SK-N-SH treated with all-trans-retinoic acid at 6 μM for 48 hours (cell line): ENCODE measurements at regions not wholly inside any gene's neighbourhood (a gene's known extent, or its start where the extent isn't known, plus 50 kb on each side); places are given as distances from the start of the nearest gene placed in this dataset.

ENCODE experiments used
- ATAC-seq: fragments of 200-7000 bp; cut with Tn5 transposase; 3 replicates; pipeline ENCODE4 v1.9.1; 2020; ENCODE audit warnings: mild to moderate bottlenecking, moderate library complexity
- ARNTL ChIP-seq: fragments of 450-650 bp; formaldehyde crosslinking; IDR thresholded peaks from 2 replicates; pipeline ENCODE4 v1.5.0; 2020; ENCODE audit warnings: low read depth, mild to moderate bottlenecking, moderate library complexity, borderline replicate concordance
- CREB5 ChIP-seq: fragments of 250-450 bp; sonication (Bioruptor Pico); IDR thresholded peaks from 2 replicates; pipeline ENCODE4 v1.5.1; 2020; ENCODE audit warnings: low read depth, mild to moderate bottlenecking, moderate library complexity
- CSDC2 ChIP-seq: fragments of 250-450 bp; sonication (Bioruptor Pico); IDR thresholded peaks from 2 replicates; pipeline ENCODE4 v1.5.0; 2020; ENCODE audit warnings: mild to moderate bottlenecking, moderate library complexity
- CSRNP3 ChIP-seq: fragments of 250-450 bp; sonication (Bioruptor Pico); IDR thresholded peaks from 2 replicates; pipeline ENCODE4 v1.5.1; 2021; ENCODE audit warnings: mild to moderate bottlenecking, moderate library complexity
- ESRRG ChIP-seq: fragments of 250-450 bp; sonication (Bioruptor Pico); IDR thresholded peaks from 2 replicates; pipeline ENCODE4 v1.6.1; 2021; ENCODE audit warnings: mild to moderate bottlenecking
- GLIS3 ChIP-seq: fragments of 250-450 bp; sonication (Bioruptor Pico); IDR thresholded peaks from 2 replicates; pipeline ENCODE4 v1.5.0; 2020; ENCODE audit warnings: mild to moderate bottlenecking, moderate library complexity
- ISL1 ChIP-seq: fragments of 250-450 bp; sonication (Bioruptor Pico); IDR thresholded peaks from 2 replicates; pipeline ENCODE4 v2.1.2; 2022; ENCODE audit warnings: mild to moderate bottlenecking, moderate library complexity
- PATZ1 ChIP-seq: fragments of 250-450 bp; sonication (Bioruptor Pico); IDR thresholded peaks from 2 replicates; pipeline ENCODE4 v1.8.0; 2020; ENCODE audit warnings: mild to moderate bottlenecking, moderate library complexity, borderline replicate concordance
- POU6F1 ChIP-seq: fragments of 250-450 bp; sonication (Bioruptor Pico); IDR thresholded peaks from 2 replicates; pipeline ENCODE4 v1.8.0; 2021; ENCODE audit warnings: low read depth, mild to moderate bottlenecking, moderate library complexity, borderline replicate concordance
- RARB ChIP-seq: fragments of 250-450 bp; sonication (Bioruptor Pico); IDR thresholded peaks from 2 replicates; pipeline ENCODE4 v1.8.0; 2021; ENCODE audit warnings: mild to moderate bottlenecking, moderate library complexity
- SNAI2 ChIP-seq: fragments of 250-450 bp; sonication (Bioruptor Pico); IDR thresholded peaks from 2 replicates; pipeline ENCODE4 v1.5.0; 2020; ENCODE audit warnings: mild to moderate bottlenecking, moderate library complexity
- TOX ChIP-seq: fragments of 250-450 bp; sonication (Bioruptor Pico); IDR thresholded peaks from 2 replicates; pipeline ENCODE4 v1.8.0; 2021; ENCODE audit warnings: mild to moderate bottlenecking, moderate library complexity, borderline replicate concordance
- TSHZ2 ChIP-seq: fragments of 250-450 bp; sonication (Bioruptor Pico); IDR thresholded peaks from 2 replicates; pipeline ENCODE4 v1.5.0; 2020; ENCODE audit warnings: mild to moderate bottlenecking, moderate library complexity
- ZC3H10 ChIP-seq: fragments of 250-450 bp; sonication (Bioruptor Pico); IDR thresholded peaks from 2 replicates; pipeline ENCODE4 v1.5.1; 2021; ENCODE audit warnings: mild to moderate bottlenecking, moderate library complexity
- ZFP3 ChIP-seq: fragments of 250-450 bp; sonication (Bioruptor Pico); IDR thresholded peaks from 2 replicates; pipeline ENCODE4 v1.5.0; 2020; ENCODE audit warnings: mild to moderate bottlenecking, moderate library complexity
- ZFP30 ChIP-seq: fragments of 450-650 bp; formaldehyde crosslinking; IDR thresholded peaks from 2 replicates; pipeline ENCODE4 v1.5.0; 2022; ENCODE audit warnings: mild to moderate bottlenecking, moderate library complexity
- ZNF565 ChIP-seq: fragments of 450-650 bp; formaldehyde crosslinking; conservative IDR thresholded peaks from 2 replicates; pipeline ENCODE4 v1.5.0; 2020; ENCODE audit warnings: low read depth, mild to moderate bottlenecking, moderate library complexity
- ZNF70 ChIP-seq: fragments of 450-650 bp; formaldehyde crosslinking; IDR thresholded peaks from 2 replicates; pipeline ENCODE4 v1.5.0; 2020; ENCODE audit warnings: mild to moderate bottlenecking, moderate library complexity
- ZNF8 ChIP-seq: fragments of 450-650 bp; formaldehyde crosslinking; IDR thresholded peaks from 2 replicates; pipeline ENCODE4 v1.5.0; 2020; ENCODE audit warnings: mild to moderate bottlenecking, moderate library complexity

GRCh38 chr13:32923725-32924124, 92.5 kb upstream of the KL start:
- ATAC-seq = no peak
- TF ChIP-seq CREB5 (CRISPR knock-in tag) = no peak
- no peak for TF ChIP-seq TSHZ2
- TF ChIP-seq ZC3H10 (CRISPR knock-in tag) = no peak
- TF ChIP-seq SNAI2 = no peak
- TF ChIP-seq ZNF565 = no peak
- no peak for TF ChIP-seq GLIS3 (CRISPR knock-in tag)
- TF ChIP-seq ZNF70 (CRISPR knock-in tag) = no peak
- no peak for TF ChIP-seq POU6F1
- no peak for TF ChIP-seq CSDC2
- no peak for TF ChIP-seq ESRRG (CRISPR knock-in tag)

- ATAC-seq = no peak
- TF ChIP-seq TOX (CRISPR knock-in tag) (no peak), ZFP3 (CRISPR knock-in tag) (no peak), CREB5 (CRISPR knock-in tag) (no peak), ARNTL (CRISPR knock-in tag) (no peak), ZFP30 (CRISPR knock-in tag) (no peak), CSDC2 (no peak), ESRRG (CRISPR knock-in tag) (no peak), CSRNP3 (CRISPR knock-in tag) (no peak), ISL1 (CRISPR knock-in tag) (no peak), POU6F1 (no peak), RARB (CRISPR knock-in tag) (no peak), ZNF70 (CRISPR knock-in tag) (no peak), SNAI2 (no peak), PATZ1 (CRISPR knock-in tag) (no peak), ZNF8 (no peak), ZC3H10 (CRISPR knock-in tag) (no peak)
Measured at GRCh38 chr13:32924886-32925285, 91.3 kb upstream of the KL start.
